KMS-11 (cell line): ENCODE measurements at regions not wholly inside any gene's neighbourhood (a gene's known extent, or its start where the extent isn't known, plus 50 kb on each side); places are given as distances from the start of the nearest gene placed in this dataset.

Source experiments
- H2AFZ ChIP-seq: fragments of 200-600 bp; sonication (generic); 2 replicates; pipeline ENCODE4 v1.6.1; 2016; ENCODE audit warnings: antibody characterized with exemption, mixed run types, low read depth
- H3K27ac ChIP-seq: fragments of 200-600 bp; sonication (generic); 2 replicates; pipeline ENCODE4 v1.6.1; 2016; ENCODE audit warnings: mild to moderate bottlenecking, mixed run types
- H3K27me3 ChIP-seq: fragments of 200-600 bp; sonication (generic); 2 replicates; pipeline ENCODE4 v1.6.1; 2017; ENCODE audit warnings: mild to moderate bottlenecking, low read depth, mixed run types, moderate library complexity; ENCODE audit not compliant: insufficient read depth
- H3K36me3 ChIP-seq: fragments of 200-600 bp; sonication (generic); 2 replicates; pipeline ENCODE4 v1.6.1; 2017; ENCODE audit warnings: mild to moderate bottlenecking, mixed run types; ENCODE audit not compliant: insufficient read depth
- H3K4me1 ChIP-seq: fragments of 200-600 bp; sonication (generic); 2 replicates; pipeline ENCODE4 v1.6.1; 2016; ENCODE audit warnings: mild to moderate bottlenecking, low read depth, mixed run types; ENCODE audit not compliant: poor library complexity, severe bottlenecking
- H3K4me2 ChIP-seq: fragments of 200-600 bp; sonication (generic); 2 replicates; pipeline ENCODE4 v1.7.0; 2016; ENCODE audit warnings: mild to moderate bottlenecking, mixed run types
- H3K4me3 ChIP-seq: fragments of 200-600 bp; sonication (generic); IDR thresholded peaks from 2 replicates; pipeline ENCODE4 v1.6.1; 2017; ENCODE audit warnings: low read depth, low read length, mixed read lengths; ENCODE audit not compliant: insufficient read depth
- H3K79me2 ChIP-seq: fragments of 200-600 bp; sonication (generic); 2 replicates; pipeline ENCODE4 v1.6.1; 2016; ENCODE audit warnings: low read depth, mixed run types; ENCODE audit not compliant: insufficient read depth
- H3K9ac ChIP-seq: fragments of 200-600 bp; sonication (generic); 2 replicates; pipeline ENCODE4 v1.6.1; 2016; ENCODE audit warnings: mild to moderate bottlenecking, mixed run types
- H4K20me1 ChIP-seq: fragments of 200-600 bp; sonication (generic); 2 replicates; pipeline ENCODE4 v1.6.1; 2016; ENCODE audit warnings: mild to moderate bottlenecking, mixed run types; ENCODE audit not compliant: insufficient read depth
- CTCF ChIP-seq: fragments of 200-600 bp; sonication (generic); conservative IDR thresholded peaks from 2 replicates; pipeline ENCODE4 v1.6.1; 2017; ENCODE audit warnings: low read depth, mild to moderate bottlenecking, antibody characterized with exemption, low read length, moderate library complexity, mixed read lengths

- H3K4me1 ChIP-seq, result no peaks in the 10 kb centered on the region
- H3K36me3 ChIP-seq, result no peaks in the 10 kb centered on the region
- H3K27ac ChIP-seq, result no peak overlapping the region
- H3K9ac ChIP-seq, result no peak overlapping the region
- TF ChIP-seq CTCF, result no peak
- H3K4me2 ChIP-seq, result no peak overlapping the region
- H2AFZ ChIP-seq, result no peak overlapping the region
- H3K27me3 ChIP-seq, result no peaks in the 10 kb centered on the region
- no peaks in the 10 kb centered on the region for H3K79me2 ChIP-seq
- no peak overlapping the region for H3K4me3 ChIP-seq
- no peaks in the 10 kb centered on the region for H4K20me1 ChIP-seq
Measured at GRCh38 chr2:142188562-142188961, 57.7 kb upstream of the LRP1B start.

DNA sequence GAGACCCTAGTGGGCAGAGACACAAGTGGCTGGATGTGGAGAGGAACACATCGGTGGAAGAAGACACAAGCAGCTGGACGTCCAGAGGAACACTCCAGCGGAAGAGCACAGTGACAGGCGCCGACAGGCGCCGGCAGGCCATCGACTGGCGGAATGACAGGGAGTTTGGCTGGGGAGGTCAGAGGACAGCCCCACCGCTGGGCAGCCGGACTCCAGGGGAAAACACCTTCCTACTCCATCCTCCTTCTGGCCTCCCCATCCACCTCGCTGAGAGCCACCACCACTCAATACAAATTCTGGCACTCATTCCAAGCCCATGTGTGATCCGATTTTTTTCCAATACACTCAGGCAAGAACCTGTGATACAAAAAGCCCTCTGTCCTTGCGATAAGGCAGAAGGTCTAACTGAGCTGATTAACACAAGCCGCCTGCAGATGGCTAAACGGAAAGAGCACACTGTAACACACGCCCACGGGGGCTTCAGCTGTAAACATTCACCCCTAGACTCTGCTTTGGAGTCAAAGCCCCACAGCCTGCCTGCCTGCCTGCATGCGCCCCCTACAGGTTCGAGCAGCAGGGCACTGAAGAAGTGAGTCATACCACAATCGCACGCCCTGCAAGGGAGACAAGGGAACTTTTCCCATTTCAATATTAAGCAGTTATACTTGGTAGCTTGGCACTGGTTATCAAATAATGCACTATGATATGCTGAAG lies 50.2 kb upstream of the LRP1B start:
- Histone ChIP-seq H3K79me2 (no peaks in the 10 kb centered on the region), H4K20me1 (no peaks in the 10 kb centered on the region), H2AFZ (no peak overlapping the region), H3K36me3 (no peaks in the 10 kb centered on the region), H3K4me2 (no peak overlapping the region), H3K27me3 (no peaks in the 10 kb centered on the region), H3K27ac (no peak overlapping the region), H3K4me3 (no peak overlapping the region), H3K4me1 (no peaks in the 10 kb centered on the region), H3K9ac (no peak overlapping the region)
- no peak for TF ChIP-seq CTCF
